HepG2 (cell line): ENCODE measurements at regions not wholly inside any gene's neighbourhood (a gene's known extent, or its start where the extent isn't known, plus 50 kb on each side); places are given as distances from the start of the nearest gene placed in this dataset.
A peak's percentile ranks its signal among the peaks of the same experiment; 100 is the strongest.

Experiments
- GTF2F1 ChIP-seq: fragments of 150-350 bp; IDR thresholded peaks from 2 replicates; pipeline ENCODE4 v1.6.1; 2014; ENCODE audit warnings: low read length
- HOXA3 ChIP-seq: sonication (generic); formaldehyde crosslinking; IDR thresholded peaks from 2 replicates; pipeline ENCODE4 v1.5.0; 2020; ENCODE audit warnings: missing genetic modification reagents
- KMT2A ChIP-seq: sonication (generic); formaldehyde crosslinking; IDR thresholded peaks from 2 replicates; pipeline ENCODE4 v1.4.0; 2020; ENCODE audit warnings: missing genetic modification reagents
- NFATC3 ChIP-seq: sonication (generic); formaldehyde crosslinking; IDR thresholded peaks from 2 replicates; pipeline ENCODE4 v1.5.1; 2020; ENCODE audit warnings: mild to moderate bottlenecking, missing genetic modification reagents
- NFIB ChIP-seq: sonication (generic); formaldehyde crosslinking; IDR thresholded peaks from 2 replicates; pipeline ENCODE4 v1.9.0; 2021; ENCODE audit warnings: missing genetic modification reagents, mild to moderate bottlenecking, borderline replicate concordance
- PAX8 ChIP-seq: sonication (generic); formaldehyde crosslinking; IDR thresholded peaks from 2 replicates; pipeline ENCODE4 v1.8.0; 2022; ENCODE audit warnings: mild to moderate bottlenecking, missing genetic modification reagents, borderline replicate concordance
- SIX1 ChIP-seq: sonication (generic); formaldehyde crosslinking; IDR thresholded peaks from 2 replicates; pipeline ENCODE4 v1.4.0; 2020; ENCODE audit warnings: missing genetic modification reagents, borderline replicate concordance
- SOX6 ChIP-seq, 2 experiments: fragments of 450-650 bp in 1 of 2; sonication (generic) in 1 of 2; formaldehyde crosslinking in 1 of 2; IDR thresholded peaks; 2 replicates each; pipeline versions ENCODE4 v1.4.0 to v1.6.1; 2017 to 2020; ENCODE audit warnings: antibody characterized with exemption in 1 of 2, mild to moderate bottlenecking in 1 of 2, missing genetic modification reagents in 1 of 2
- SRF ChIP-seq: IDR thresholded peaks from 2 replicates; pipeline ENCODE4 v1.6.1; 2011; ENCODE audit warnings: mild to moderate bottlenecking, low read depth, low read length, moderate library complexity
- ZNF160 ChIP-seq: sonication (generic); formaldehyde crosslinking; IDR thresholded peaks from 2 replicates; pipeline ENCODE4 v1.8.0; 2022; ENCODE audit warnings: mild to moderate bottlenecking, inconsistent platforms, missing genetic modification reagents
- ZNF264 ChIP-seq: sonication (generic); formaldehyde crosslinking; IDR thresholded peaks from 2 replicates; pipeline ENCODE4 v1.4.0; 2020; ENCODE audit warnings: missing genetic modification reagents
- ZNF749 ChIP-seq: sonication (generic); formaldehyde crosslinking; IDR thresholded peaks from 2 replicates; pipeline ENCODE4 v1.8.0; 2022; ENCODE audit warnings: mild to moderate bottlenecking, missing genetic modification reagents, moderate library complexity, borderline replicate concordance
- TF ChIP-seq, protein P1 (sequence below): sonication (generic); formaldehyde crosslinking; IDR thresholded peaks from 2 replicates; pipeline ENCODE4 v1.5.0; 2020; ENCODE audit warnings: mild to moderate bottlenecking, missing genetic modification reagents, borderline replicate concordance
- TF ChIP-seq, protein P2 (sequence below): IDR thresholded peaks from 2 replicates; pipeline ENCODE4 v1.6.1; 2016; ENCODE audit warnings: control low read depth
- TF ChIP-seq, protein P3 (sequence below): IDR thresholded peaks from 2 replicates; pipeline ENCODE4 v1.6.1; 2012; ENCODE audit warnings: low read length, improper control_type of control experiment
- TF ChIP-seq, protein P4 (sequence below): sonication (generic); formaldehyde crosslinking; IDR thresholded peaks from 2 replicates; pipeline ENCODE4 v1.5.0; 2020; ENCODE audit warnings: missing genetic modification reagents

DNA sequence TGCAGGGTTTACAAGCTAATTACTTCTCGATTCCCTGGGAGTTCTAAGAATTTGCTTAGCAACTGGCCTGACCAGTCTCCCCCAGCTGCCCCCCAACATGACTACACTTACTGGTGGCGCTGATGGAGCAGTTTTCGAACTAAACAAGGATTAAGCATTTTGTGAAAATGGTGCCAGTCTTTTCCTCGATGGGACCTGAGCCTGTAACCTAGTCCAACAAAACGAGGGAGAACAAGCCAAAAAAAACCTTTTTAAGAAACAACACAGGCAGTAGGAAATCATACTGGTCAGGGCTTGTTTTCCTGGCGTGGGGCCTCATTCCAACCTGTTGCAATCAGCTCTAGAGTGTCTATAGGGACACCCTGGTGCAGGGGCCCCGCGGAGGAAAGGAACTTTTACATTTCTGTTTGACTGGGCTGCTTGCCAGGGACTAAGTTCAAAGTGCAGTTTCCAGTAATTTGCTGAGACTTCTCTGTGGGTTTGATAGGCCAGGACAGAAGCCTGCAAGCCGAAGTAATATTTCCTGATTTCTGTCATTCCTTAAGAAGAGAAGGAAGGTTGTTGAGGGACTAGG is 158.7 kb downstream of the SPRY1 start (continued):
- TF ChIP-seq, protein P1, sequence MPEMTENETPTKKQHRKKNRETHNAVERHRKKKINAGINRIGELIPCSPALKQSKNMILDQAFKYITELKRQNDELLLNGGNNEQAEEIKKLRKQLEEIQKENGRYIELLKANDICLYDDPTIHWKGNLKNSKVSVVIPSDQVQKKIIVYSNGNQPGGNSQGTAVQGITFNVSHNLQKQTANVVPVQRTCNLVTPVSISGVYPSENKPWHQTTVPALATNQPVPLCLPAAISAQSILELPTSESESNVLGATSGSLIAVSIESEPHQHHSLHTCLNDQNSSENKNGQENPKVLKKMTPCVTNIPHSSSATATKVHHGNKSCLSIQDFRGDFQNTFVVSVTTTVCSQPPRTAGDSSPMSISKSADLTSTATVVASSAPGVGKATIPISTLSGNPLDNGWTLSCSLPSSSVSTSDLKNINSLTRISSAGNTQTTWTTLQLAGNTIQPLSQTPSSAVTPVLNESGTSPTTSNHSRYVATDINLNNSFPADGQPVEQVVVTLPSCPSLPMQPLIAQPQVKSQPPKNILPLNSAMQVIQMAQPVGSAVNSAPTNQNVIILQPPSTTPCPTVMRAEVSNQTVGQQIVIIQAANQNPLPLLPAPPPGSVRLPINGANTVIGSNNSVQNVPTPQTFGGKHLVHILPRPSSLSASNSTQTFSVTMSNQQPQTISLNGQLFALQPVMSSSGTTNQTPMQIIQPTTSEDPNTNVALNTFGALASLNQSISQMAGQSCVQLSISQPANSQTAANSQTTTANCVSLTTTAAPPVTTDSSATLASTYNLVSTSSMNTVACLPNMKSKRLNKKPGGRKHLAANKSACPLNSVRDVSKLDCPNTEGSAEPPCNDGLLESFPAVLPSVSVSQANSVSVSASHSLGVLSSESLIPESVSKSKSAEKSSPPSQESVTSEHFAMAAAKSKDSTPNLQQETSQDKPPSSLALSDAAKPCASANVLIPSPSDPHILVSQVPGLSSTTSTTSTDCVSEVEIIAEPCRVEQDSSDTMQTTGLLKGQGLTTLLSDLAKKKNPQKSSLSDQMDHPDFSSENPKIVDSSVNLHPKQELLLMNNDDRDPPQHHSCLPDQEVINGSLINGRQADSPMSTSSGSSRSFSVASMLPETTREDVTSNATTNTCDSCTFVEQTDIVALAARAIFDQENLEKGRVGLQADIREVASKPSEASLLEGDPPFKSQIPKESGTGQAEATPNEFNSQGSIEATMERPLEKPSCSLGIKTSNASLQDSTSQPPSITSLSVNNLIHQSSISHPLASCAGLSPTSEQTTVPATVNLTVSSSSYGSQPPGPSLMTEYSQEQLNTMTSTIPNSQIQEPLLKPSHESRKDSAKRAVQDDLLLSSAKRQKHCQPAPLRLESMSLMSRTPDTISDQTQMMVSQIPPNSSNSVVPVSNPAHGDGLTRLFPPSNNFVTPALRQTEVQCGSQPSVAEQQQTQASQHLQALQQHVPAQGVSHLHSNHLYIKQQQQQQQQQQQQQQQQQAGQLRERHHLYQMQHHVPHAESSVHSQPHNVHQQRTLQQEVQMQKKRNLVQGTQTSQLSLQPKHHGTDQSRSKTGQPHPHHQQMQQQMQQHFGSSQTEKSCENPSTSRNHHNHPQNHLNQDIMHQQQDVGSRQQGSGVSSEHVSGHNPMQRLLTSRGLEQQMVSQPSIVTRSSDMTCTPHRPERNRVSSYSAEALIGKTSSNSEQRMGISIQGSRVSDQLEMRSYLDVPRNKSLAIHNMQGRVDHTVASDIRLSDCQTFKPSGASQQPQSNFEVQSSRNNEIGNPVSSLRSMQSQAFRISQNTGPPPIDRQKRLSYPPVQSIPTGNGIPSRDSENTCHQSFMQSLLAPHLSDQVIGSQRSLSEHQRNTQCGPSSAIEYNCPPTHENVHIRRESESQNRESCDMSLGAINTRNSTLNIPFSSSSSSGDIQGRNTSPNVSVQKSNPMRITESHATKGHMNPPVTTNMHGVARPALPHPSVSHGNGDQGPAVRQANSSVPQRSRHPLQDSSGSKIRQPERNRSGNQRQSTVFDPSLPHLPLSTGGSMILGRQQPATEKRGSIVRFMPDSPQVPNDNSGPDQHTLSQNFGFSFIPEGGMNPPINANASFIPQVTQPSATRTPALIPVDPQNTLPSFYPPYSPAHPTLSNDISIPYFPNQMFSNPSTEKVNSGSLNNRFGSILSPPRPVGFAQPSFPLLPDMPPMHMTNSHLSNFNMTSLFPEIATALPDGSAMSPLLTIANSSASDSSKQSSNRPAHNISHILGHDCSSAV: no peak
- TF ChIP-seq SRF (no peak), NFIB (CRISPR knock-in tag) (peak; percentile 65; the same call in 1 of the 2 replicates), ZNF160 (CRISPR knock-in tag) (no peak), ZNF749 (CRISPR knock-in tag) (no peak; the same call in 1 of the 2 replicates), PAX8 (CRISPR knock-in tag) (no peak), SIX1 (CRISPR knock-in tag) (peak; percentile 71; the same call in 1 of the 2 replicates), SOX6 (IDR thresholded peaks at IDR 0.05) (no peak), SOX6 (CRISPR knock-in tag; IDR thresholded peaks at IDR 0.05) (peak; percentile 96), HOXA3 (CRISPR knock-in tag) (peak; percentile 85), ZNF264 (CRISPR knock-in tag) (peak; percentile 78; the same call in 1 of the 2 replicates), GTF2F1 (no peak), KMT2A (CRISPR knock-in tag) (peak; percentile 62; the same call in 1 of the 2 replicates), NFATC3 (CRISPR knock-in tag) (no peak)
- TF ChIP-seq, protein P2, sequence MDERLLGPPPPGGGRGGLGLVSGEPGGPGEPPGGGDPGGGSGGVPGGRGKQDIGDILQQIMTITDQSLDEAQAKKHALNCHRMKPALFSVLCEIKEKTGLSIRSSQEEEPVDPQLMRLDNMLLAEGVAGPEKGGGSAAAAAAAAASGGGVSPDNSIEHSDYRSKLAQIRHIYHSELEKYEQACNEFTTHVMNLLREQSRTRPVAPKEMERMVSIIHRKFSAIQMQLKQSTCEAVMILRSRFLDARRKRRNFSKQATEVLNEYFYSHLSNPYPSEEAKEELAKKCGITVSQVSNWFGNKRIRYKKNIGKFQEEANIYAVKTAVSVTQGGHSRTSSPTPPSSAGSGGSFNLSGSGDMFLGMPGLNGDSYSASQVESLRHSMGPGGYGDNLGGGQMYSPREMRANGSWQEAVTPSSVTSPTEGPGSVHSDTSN (CRISPR knock-in tag): no peak
- TF ChIP-seq, protein P3, sequence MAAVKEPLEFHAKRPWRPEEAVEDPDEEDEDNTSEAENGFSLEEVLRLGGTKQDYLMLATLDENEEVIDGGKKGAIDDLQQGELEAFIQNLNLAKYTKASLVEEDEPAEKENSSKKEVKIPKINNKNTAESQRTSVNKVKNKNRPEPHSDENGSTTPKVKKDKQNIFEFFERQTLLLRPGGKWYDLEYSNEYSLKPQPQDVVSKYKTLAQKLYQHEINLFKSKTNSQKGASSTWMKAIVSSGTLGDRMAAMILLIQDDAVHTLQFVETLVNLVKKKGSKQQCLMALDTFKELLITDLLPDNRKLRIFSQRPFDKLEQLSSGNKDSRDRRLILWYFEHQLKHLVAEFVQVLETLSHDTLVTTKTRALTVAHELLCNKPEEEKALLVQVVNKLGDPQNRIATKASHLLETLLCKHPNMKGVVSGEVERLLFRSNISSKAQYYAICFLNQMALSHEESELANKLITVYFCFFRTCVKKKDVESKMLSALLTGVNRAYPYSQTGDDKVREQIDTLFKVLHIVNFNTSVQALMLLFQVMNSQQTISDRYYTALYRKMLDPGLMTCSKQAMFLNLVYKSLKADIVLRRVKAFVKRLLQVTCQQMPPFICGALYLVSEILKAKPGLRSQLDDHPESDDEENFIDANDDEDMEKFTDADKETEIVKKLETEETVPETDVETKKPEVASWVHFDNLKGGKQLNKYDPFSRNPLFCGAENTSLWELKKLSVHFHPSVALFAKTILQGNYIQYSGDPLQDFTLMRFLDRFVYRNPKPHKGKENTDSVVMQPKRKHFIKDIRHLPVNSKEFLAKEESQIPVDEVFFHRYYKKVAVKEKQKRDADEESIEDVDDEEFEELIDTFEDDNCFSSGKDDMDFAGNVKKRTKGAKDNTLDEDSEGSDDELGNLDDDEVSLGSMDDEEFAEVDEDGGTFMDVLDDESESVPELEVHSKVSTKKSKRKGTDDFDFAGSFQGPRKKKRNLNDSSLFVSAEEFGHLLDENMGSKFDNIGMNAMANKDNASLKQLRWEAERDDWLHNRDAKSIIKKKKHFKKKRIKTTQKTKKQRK: no peak
- TF ChIP-seq, protein P4, sequence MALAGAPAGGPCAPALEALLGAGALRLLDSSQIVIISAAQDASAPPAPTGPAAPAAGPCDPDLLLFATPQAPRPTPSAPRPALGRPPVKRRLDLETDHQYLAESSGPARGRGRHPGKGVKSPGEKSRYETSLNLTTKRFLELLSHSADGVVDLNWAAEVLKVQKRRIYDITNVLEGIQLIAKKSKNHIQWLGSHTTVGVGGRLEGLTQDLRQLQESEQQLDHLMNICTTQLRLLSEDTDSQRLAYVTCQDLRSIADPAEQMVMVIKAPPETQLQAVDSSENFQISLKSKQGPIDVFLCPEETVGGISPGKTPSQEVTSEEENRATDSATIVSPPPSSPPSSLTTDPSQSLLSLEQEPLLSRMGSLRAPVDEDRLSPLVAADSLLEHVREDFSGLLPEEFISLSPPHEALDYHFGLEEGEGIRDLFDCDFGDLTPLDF (CRISPR knock-in tag): peak; percentile 27; the same call in 1 of the 2 replicates
